Uterus (tissue), 3 donors: ENCODE measurements at regions not wholly inside any gene's neighbourhood (a gene's known extent, or its start where the extent isn't known, plus 50 kb on each side); places are given as distances from the start of the nearest gene placed in this dataset. TPM values are rescaled to one million over a fixed set of nuclear protein-coding genes. Genes with fewer than 3 reads are reported as not detected.
"Not testable (repeated sequence)": the region's sequence is repeated elsewhere in the genome, so short reads cannot be mapped to it uniquely, and the experiment has no call there.

Source experiments
- DNase-seq, 2 donors: peaks; one replicate each; pipeline ENCODE4 v3.0.0-alpha.2; 2019 to 2020
- H3K27ac ChIP-seq, 2 donors: fragments of 200-600 bp; sonication (generic); 1 replicate in 1 of 2; 2 replicates in 1 of 2; pipeline ENCODE4 v1.5.1; 2016 to 2018
- H3K27me3 ChIP-seq, 2 donors: fragments of 200-600 bp; sonication (generic); one replicate each; pipeline ENCODE4 v1.5.1; 2018 to 2019; ENCODE audit warnings: control low read depth in 1 of 2
- H3K36me3 ChIP-seq, 2 donors: fragments of 200-600 bp; sonication (generic); one replicate each; pipeline ENCODE4 v1.5.1; 2019; ENCODE audit warnings: control low read depth in 1 of 2
- H3K4me1 ChIP-seq, 2 donors: fragments of 200-600 bp; sonication (generic); one replicate each; pipeline ENCODE4 v1.5.1; 2018 to 2019; ENCODE audit warnings: control low read depth in 1 of 2
- H3K4me3 ChIP-seq, 2 donors: fragments of 200-600 bp; sonication (generic); 1 replicate in 1 of 2; 2 replicates in 1 of 2; pipeline ENCODE4 v1.5.1; 2018 to 2019; ENCODE audit warnings: mild to moderate bottlenecking in 1 of 2
- H3K9me3 ChIP-seq, 2 donors: fragments of 200-600 bp; sonication (generic); one replicate each; pipeline ENCODE4 v1.5.1; 2019; ENCODE audit warnings: control low read depth in 1 of 2
- CTCF ChIP-seq, 4 experiments: fragments of 200-600 bp in 2 of 4; fragments of 450-650 bp in 2 of 4; sonication (generic) in 2 of 4; IDR thresholded peaks; one replicate each; pipeline ENCODE4 v1.5.1; 2016 to 2019; ENCODE audit warnings: antibody characterized with exemption in 4 of 4, mild to moderate bottlenecking in 2 of 4, moderate library complexity in 1 of 4
- intact Hi-C: fragments of 100-400 bp; cut with DNase I; formaldehyde crosslinking; loops from one replicate; pipeline ENCODE4 v1.15.1; 2023; ENCODE audit warnings: low total_unique reads
- small RNA-seq: library from RNA; depleted of rRNA; stranded (forward); fragments of <200 nt; gene quantifications from one replicate; pipeline ENCODE3, GENCODE V24; 2016
- donor health status: DM: yes; HTN: yes; CAD: no.

- DNase-seq, H3K27ac ChIP-seq: not testable (repeated sequence)
Measured at GRCh38 chr9:41646246-41646645, 457.1 kb upstream of the ZNG1F start.

GRCh38 chr9:41643571-41644279 is 454.6 kb upstream of the ZNG1F start:
- Histone ChIP-seq H3K4me3 (peak overlapping the region; percentile 30 to 33), H3K27ac (peak overlapping the region; percentile 64 to 75)
- DNase-seq: peak; percentile 60 to 75
- intact Hi-C loops, H3K27me3 ChIP-seq, H3K9me3 ChIP-seq, H3K4me1 ChIP-seq, H3K36me3 ChIP-seq: not testable (repeated sequence)
- peak in 3 of 4 experiments; percentile 18 to 45 (median 36) for TF ChIP-seq CTCF (IDR thresholded peaks at IDR 0.05)

More at GRCh38 chr9:41646246-41646645, 457.1 kb upstream of the ZNG1F start:
- H3K27me3 ChIP-seq, H3K36me3 ChIP-seq, H3K9me3 ChIP-seq, H3K4me3 ChIP-seq, intact Hi-C loops, H3K4me1 ChIP-seq: not testable (repeated sequence)

GRCh38 chr9:41633726-41634125 is 444.6 kb upstream of the ZNG1F start:
- H3K9me3 ChIP-seq, DNase-seq, H3K27me3 ChIP-seq, H3K4me3 ChIP-seq, H3K4me1 ChIP-seq, intact Hi-C loops, H3K27ac ChIP-seq, H3K36me3 ChIP-seq: not testable (repeated sequence)

- H3K4me1 ChIP-seq, DNase-seq, H3K9me3 ChIP-seq, H3K27ac ChIP-seq, H3K27me3 ChIP-seq, H3K36me3 ChIP-seq, H3K4me3 ChIP-seq, intact Hi-C loops: not testable (repeated sequence)
Measured at GRCh38 chr9:41623666-41624065, 434.5 kb upstream of the ZNG1F start.

GRCh38 chr9:41619254-41619653 is 430.1 kb upstream of the ZNG1F start:
- intact Hi-C loops, H3K36me3 ChIP-seq, H3K9me3 ChIP-seq, H3K4me3 ChIP-seq, DNase-seq, H3K27ac ChIP-seq, H3K27me3 ChIP-seq, H3K4me1 ChIP-seq: not testable (repeated sequence)

GRCh38 chr9:41606961-41607547 is 417.9 kb upstream of the ZNG1F start:
- H3K4me3 ChIP-seq, H3K4me1 ChIP-seq, H3K27ac ChIP-seq, intact Hi-C loops, H3K36me3 ChIP-seq, H3K27me3 ChIP-seq, DNase-seq, H3K9me3 ChIP-seq: not testable (repeated sequence)

GRCh38 chr9:41565572-41565971 is 376.5 kb upstream of the ZNG1F start:
- H3K36me3 ChIP-seq, H3K4me3 ChIP-seq, DNase-seq, H3K27ac ChIP-seq, H3K27me3 ChIP-seq, H3K9me3 ChIP-seq, H3K4me1 ChIP-seq, intact Hi-C loops: not testable (repeated sequence)

Small RNAs in the stretch of these regions (small RNA-seq; reads per million reads assigned to genes)
- gene AL591926.1: not detected
- gene AL591926.4: not detected
- gene AL591926.5: not detected
- not detected for gene AL591926.6
- not detected for gene AL591926.8
- gene AL591926.9: not detected
- gene RF00019: not detected
- not detected for gene RF00156
- not detected for gene RN7SL565P
